Neural crest cell (in vitro differentiated cells): ENCODE measurements at regions not wholly inside any gene's neighbourhood (a gene's known extent, or its start where the extent isn't known, plus 50 kb on each side); places are given as distances from the start of the nearest gene placed in this dataset.

Experiments used
- DNase-seq: peaks from one replicate; pipeline ENCODE4 v3.0.0; 2021; ENCODE audit warnings: low read depth, mixed read lengths, low spot score
- H3K27ac Mint-ChIP-seq: one replicate; pipeline ENCODE4 v1.8.0; 2021; ENCODE audit warnings: mild to moderate bottlenecking, mixed read lengths; ENCODE audit not compliant: unreplicated experiment
- H3K27me3 Mint-ChIP-seq: 2 replicates; pipeline ENCODE4 v1.8.0; 2021; ENCODE audit warnings: low read depth, mild to moderate bottlenecking, mixed read lengths
- H3K36me3 Mint-ChIP-seq: 2 replicates; pipeline ENCODE4 v1.8.0; 2021; ENCODE audit warnings: low read depth, mild to moderate bottlenecking, mixed read lengths
- H3K4me1 Mint-ChIP-seq: 2 replicates; pipeline ENCODE4 v1.8.0; 2021; ENCODE audit warnings: mixed read lengths
- H3K4me3 Mint-ChIP-seq: one replicate; pipeline ENCODE4 v1.8.0; 2021; ENCODE audit warnings: mild to moderate bottlenecking, mixed read lengths
- H3K9me3 Mint-ChIP-seq: 2 replicates; pipeline ENCODE4 v1.8.0; 2021; ENCODE audit warnings: mixed read lengths
- CTCF ChIP-seq: fragments of 200-600 bp; sonication (generic); conservative IDR thresholded peaks from 2 replicates; pipeline ENCODE4 v1.5.0; 2021; ENCODE audit warnings: antibody characterized with exemption, mild to moderate bottlenecking

GRCh38 chr16:61371881-61372280 lies 664.4 kb downstream of the CDH8 start:
- H3K9me3 Mint-ChIP-seq, result no peaks in the 10 kb centered on the region
- TF ChIP-seq CTCF, result no peak
- no peaks in the 10 kb centered on the region for H3K36me3 Mint-ChIP-seq
- H3K27ac Mint-ChIP-seq, result no peak overlapping the region
- DNase-seq, result no peak
- H3K4me3 Mint-ChIP-seq, result no peak overlapping the region
- H3K27me3 Mint-ChIP-seq, result no peaks in the 10 kb centered on the region
- H3K4me1 Mint-ChIP-seq, result no peaks in the 10 kb centered on the region

- no peak overlapping the region for H3K4me3 Mint-ChIP-seq
- TF ChIP-seq CTCF, result no peak
Observed at GRCh38 chr16:61371388-61371787, 664.9 kb downstream of the CDH8 start.

GRCh38 chr16:61370564-61370963 lies 665.7 kb downstream of the CDH8 start:
- H3K4me1 Mint-ChIP-seq, result no peaks in the 10 kb centered on the region
- H3K4me3 Mint-ChIP-seq, result no peak overlapping the region
- no peak for TF ChIP-seq CTCF
- no peaks in the 10 kb centered on the region for H3K27me3 Mint-ChIP-seq
- H3K27ac Mint-ChIP-seq, result no peak overlapping the region
- H3K36me3 Mint-ChIP-seq, result no peaks in the 10 kb centered on the region
- no peaks in the 10 kb centered on the region for H3K9me3 Mint-ChIP-seq
- DNase-seq, result no peak

More at GRCh38 chr16:61371388-61371787, 664.9 kb downstream of the CDH8 start:
- Mint-ChIP-seq H3K27me3 (no peaks in the 10 kb centered on the region), H3K4me1 (no peaks in the 10 kb centered on the region), H3K9me3 (no peaks in the 10 kb centered on the region), H3K36me3 (no peaks in the 10 kb centered on the region), H3K27ac (no peak overlapping the region)
- no peak for DNase-seq

- no peak for DNase-seq
- H3K36me3 Mint-ChIP-seq, result no peaks in the 10 kb centered on the region
- TF ChIP-seq CTCF, result no peak
- H3K9me3 Mint-ChIP-seq, result no peaks in the 10 kb centered on the region
- H3K27me3 Mint-ChIP-seq, result no peaks in the 10 kb centered on the region
- H3K4me3 Mint-ChIP-seq, result no peak overlapping the region
- H3K4me1 Mint-ChIP-seq, result no peaks in the 10 kb centered on the region
- no peak overlapping the region for H3K27ac Mint-ChIP-seq
Observed at GRCh38 chr16:61366006-61366405, 670.2 kb downstream of the CDH8 start.

GRCh38 chr16:61364990-61365389 lies 671.2 kb downstream of the CDH8 start:
- DNase-seq, result no peak
- TF ChIP-seq CTCF, result no peak
- no peaks in the 10 kb centered on the region for H3K9me3 Mint-ChIP-seq
- no peak overlapping the region for H3K4me3 Mint-ChIP-seq
- no peaks in the 10 kb centered on the region for H3K36me3 Mint-ChIP-seq
- H3K4me1 Mint-ChIP-seq, result no peaks in the 10 kb centered on the region
- H3K27ac Mint-ChIP-seq, result no peak overlapping the region
- H3K27me3 Mint-ChIP-seq, result no peaks in the 10 kb centered on the region

- H3K27ac Mint-ChIP-seq, result no peak overlapping the region
- H3K4me1 Mint-ChIP-seq, result no peaks in the 10 kb centered on the region
- H3K36me3 Mint-ChIP-seq, result no peaks in the 10 kb centered on the region
- no peak for TF ChIP-seq CTCF
- DNase-seq, result no peak
- H3K9me3 Mint-ChIP-seq, result no peaks in the 10 kb centered on the region
- H3K4me3 Mint-ChIP-seq, result no peak overlapping the region
- no peaks in the 10 kb centered on the region for H3K27me3 Mint-ChIP-seq
Observed at GRCh38 chr16:61362585-61362984, 673.7 kb downstream of the CDH8 start.
